Heart left ventricle (tissue), 13 donors: ENCODE measurements at regions not wholly inside any gene's neighbourhood (a gene's known extent, or its start where the extent isn't known, plus 50 kb on each side); places are given as distances from the start of the nearest gene placed in this dataset.

ENCODE experiments used
- POLR2A ChIP-seq, 2 donors: fragments of 450-650 bp; IDR thresholded peaks; one replicate each; pipeline ENCODE4 v1.6.1; 2017; ENCODE audit warnings: antibody characterized with exemption in 2 of 2, mild to moderate bottlenecking in 2 of 2, moderate library complexity in 2 of 2
- TF ChIP-seq, protein P1 (sequence below), 12 donors: fragments of 200-600 bp; sonication (generic) in 4 of 12; IDR thresholded peaks; one replicate each; pipeline versions ENCODE4 v1.5.0 to v1.8.0; 2018 to 2022; ENCODE audit warnings: antibody characterized with exemption in 12 of 12, mild to moderate bottlenecking in 5 of 12
- donor health status: ischemic (EF 13 %, LVEDD 7.1; RV severe dilation, severe dysfunction).
- donor health status: DM: no; HTN: yes; CAD: no.
- donor health status: DM: no; HTN: no; CAD: no.
- donor health status: ischemic (EF 25% LVEDD 6.9; RV normal size, moderate dysfunction).
- donor health status: ischemic (EF 25% LVEDD 5.7; RV mildly dilated, moderate dysfunction).
- donor health status: ischemic (EF 35%, LVEDD 5.7; RV mildly dilated, moderate dysfunction).
- donor health status: nonischemic (EF 11% LVEDD 7.7; RV severe dilation, severe dysfunction).
- donor health status: DM: yes; HTN: yes; CAD: no.
- donor health status: PGD.
- donor health status: ischemic (EF 29% LVEDD 5.4; RV normal size, mild dysfunction).
- donor health status: nonischemic (EF 23%, LVEDD 6.1; RV moderate dilation, normal function).

DNA sequence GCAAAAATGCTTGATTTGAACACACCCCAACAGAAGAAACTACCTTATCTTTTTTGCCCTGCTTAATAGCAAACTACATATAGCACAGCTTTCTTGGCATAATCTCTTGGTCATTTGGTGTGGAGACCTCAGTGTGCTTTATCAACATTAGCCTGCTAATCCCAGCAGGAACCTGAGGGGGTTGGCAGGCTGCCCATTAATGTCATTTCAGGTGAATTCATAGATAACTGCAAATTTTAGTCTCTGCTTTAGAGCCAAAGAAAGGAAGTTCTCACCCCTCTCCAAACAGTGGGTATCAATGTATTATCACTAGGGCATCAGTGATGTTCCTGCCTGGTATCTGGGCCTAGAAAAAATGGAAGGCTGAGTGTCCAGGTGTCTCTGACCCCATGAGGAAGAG lies 489.0 kb downstream of the NTRK2 start:
- TF ChIP-seq, protein P1, sequence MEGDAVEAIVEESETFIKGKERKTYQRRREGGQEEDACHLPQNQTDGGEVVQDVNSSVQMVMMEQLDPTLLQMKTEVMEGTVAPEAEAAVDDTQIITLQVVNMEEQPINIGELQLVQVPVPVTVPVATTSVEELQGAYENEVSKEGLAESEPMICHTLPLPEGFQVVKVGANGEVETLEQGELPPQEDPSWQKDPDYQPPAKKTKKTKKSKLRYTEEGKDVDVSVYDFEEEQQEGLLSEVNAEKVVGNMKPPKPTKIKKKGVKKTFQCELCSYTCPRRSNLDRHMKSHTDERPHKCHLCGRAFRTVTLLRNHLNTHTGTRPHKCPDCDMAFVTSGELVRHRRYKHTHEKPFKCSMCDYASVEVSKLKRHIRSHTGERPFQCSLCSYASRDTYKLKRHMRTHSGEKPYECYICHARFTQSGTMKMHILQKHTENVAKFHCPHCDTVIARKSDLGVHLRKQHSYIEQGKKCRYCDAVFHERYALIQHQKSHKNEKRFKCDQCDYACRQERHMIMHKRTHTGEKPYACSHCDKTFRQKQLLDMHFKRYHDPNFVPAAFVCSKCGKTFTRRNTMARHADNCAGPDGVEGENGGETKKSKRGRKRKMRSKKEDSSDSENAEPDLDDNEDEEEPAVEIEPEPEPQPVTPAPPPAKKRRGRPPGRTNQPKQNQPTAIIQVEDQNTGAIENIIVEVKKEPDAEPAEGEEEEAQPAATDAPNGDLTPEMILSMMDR (IDR thresholded peaks at IDR 0.05): no peak
- no peak for TF ChIP-seq POLR2A (IDR thresholded peaks at IDR 0.05)
